Suprapubic skin (tissue), 4 donors: ENCODE measurements at regions not wholly inside any gene's neighbourhood (a gene's known extent, or its start where the extent isn't known, plus 50 kb on each side); places are given as distances from the start of the nearest gene placed in this dataset.

Experiments used
- EP300 ChIP-seq: sonication (generic); formaldehyde crosslinking; IDR thresholded peaks from one replicate; pipeline ENCODE4 v1.6.1; 2017; ENCODE audit warnings: antibody characterized with exemption
- POLR2A ChIP-seq, 2 donors: fragments of 450-650 bp; IDR thresholded peaks; one replicate each; pipeline ENCODE4 v1.6.1; 2017; ENCODE audit warnings: antibody characterized with exemption in 2 of 2, mild to moderate bottlenecking in 2 of 2, moderate library complexity in 2 of 2
- POLR2AphosphoS5 ChIP-seq, 3 donors: sonication (generic); formaldehyde crosslinking; IDR thresholded peaks; one replicate each; pipeline ENCODE4 v1.6.1; 2017; ENCODE audit warnings: antibody characterized with exemption in 3 of 3
- TF ChIP-seq, protein P1 (sequence below), 2 donors: fragments of 200-600 bp in 1 of 2; fragments of 450-650 bp in 1 of 2; sonication (generic) in 1 of 2; IDR thresholded peaks; one replicate each; pipeline ENCODE4 v1.5.1; 2016 to 2019; ENCODE audit warnings: antibody characterized with exemption in 2 of 2, mild to moderate bottlenecking in 1 of 2, moderate library complexity in 1 of 2

DNA sequence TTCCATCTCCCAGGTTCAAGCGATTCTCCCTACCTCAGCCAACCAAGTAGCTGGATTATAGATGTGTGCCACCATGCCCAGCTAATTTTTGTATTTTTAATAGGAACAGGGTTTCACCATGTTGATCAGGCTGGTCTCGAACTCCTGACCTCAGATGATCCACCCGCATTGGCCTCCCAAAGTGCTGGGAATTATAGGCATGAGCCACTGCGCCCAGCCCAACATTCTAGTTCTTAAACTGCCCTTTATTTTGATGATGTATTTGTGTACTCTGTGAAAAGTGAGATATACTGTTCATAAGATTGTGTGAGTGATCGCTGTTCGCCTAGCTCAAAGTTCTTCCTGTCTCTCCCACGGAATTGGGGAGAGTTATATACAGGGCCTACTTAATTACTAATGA, 93.1 kb downstream of the HFE start:
- TF ChIP-seq, protein P1, sequence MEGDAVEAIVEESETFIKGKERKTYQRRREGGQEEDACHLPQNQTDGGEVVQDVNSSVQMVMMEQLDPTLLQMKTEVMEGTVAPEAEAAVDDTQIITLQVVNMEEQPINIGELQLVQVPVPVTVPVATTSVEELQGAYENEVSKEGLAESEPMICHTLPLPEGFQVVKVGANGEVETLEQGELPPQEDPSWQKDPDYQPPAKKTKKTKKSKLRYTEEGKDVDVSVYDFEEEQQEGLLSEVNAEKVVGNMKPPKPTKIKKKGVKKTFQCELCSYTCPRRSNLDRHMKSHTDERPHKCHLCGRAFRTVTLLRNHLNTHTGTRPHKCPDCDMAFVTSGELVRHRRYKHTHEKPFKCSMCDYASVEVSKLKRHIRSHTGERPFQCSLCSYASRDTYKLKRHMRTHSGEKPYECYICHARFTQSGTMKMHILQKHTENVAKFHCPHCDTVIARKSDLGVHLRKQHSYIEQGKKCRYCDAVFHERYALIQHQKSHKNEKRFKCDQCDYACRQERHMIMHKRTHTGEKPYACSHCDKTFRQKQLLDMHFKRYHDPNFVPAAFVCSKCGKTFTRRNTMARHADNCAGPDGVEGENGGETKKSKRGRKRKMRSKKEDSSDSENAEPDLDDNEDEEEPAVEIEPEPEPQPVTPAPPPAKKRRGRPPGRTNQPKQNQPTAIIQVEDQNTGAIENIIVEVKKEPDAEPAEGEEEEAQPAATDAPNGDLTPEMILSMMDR (IDR thresholded peaks at IDR 0.05) = no peak
- TF ChIP-seq POLR2A (IDR thresholded peaks at IDR 0.05) (no peak), POLR2AphosphoS5 (IDR thresholded peaks at IDR 0.05) (no peak), EP300 (no peak)
